ENCODE measurements at regions not wholly inside any gene's neighbourhood (a gene's known extent, or its start where the extent isn't known, plus 50 kb on each side); places are given as distances from the start of the nearest gene placed in this dataset.

DNA sequence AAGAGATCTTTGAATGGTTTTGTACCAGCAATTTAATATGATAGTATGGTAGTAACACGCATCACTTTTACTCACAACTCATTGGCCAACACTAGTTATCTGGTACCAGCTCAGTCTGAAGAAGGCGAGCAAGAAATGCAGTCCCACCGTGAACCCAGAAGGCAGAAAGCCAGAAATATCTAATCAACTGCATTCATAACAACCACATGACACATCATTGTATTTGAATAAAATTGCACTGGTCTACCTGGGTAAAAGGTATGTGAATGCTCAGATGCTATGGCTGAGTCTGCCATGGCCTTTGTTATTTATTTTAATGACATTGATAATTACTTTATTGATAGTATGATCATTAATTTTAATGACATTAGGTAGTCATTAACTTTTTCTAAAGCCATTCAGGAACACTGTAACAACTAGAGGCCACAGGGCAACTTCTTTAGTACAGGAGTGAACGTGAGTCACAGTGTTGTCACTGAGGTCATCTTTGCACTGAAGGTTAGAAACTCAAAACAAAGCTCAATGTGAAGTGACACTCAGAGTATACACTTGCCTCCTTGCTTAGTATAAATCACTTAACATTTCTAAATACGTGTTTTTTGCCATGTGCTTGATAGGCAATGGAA lies 475.6 kb upstream of the TNP1 start:
- TF ChIP-seq EP300 (IDR thresholded peaks at IDR 0.05) = no peak
- TF ChIP-seq, protein P1, sequence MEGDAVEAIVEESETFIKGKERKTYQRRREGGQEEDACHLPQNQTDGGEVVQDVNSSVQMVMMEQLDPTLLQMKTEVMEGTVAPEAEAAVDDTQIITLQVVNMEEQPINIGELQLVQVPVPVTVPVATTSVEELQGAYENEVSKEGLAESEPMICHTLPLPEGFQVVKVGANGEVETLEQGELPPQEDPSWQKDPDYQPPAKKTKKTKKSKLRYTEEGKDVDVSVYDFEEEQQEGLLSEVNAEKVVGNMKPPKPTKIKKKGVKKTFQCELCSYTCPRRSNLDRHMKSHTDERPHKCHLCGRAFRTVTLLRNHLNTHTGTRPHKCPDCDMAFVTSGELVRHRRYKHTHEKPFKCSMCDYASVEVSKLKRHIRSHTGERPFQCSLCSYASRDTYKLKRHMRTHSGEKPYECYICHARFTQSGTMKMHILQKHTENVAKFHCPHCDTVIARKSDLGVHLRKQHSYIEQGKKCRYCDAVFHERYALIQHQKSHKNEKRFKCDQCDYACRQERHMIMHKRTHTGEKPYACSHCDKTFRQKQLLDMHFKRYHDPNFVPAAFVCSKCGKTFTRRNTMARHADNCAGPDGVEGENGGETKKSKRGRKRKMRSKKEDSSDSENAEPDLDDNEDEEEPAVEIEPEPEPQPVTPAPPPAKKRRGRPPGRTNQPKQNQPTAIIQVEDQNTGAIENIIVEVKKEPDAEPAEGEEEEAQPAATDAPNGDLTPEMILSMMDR (IDR thresholded peaks at IDR 0.05) = no peak
- no peak for TF ChIP-seq POLR2AphosphoS5 (IDR thresholded peaks at IDR 0.05)
- TF ChIP-seq POLR2A (IDR thresholded peaks at IDR 0.05) = no peak
- 65 to 76% (median 68%) methylated on average over 5 of the region's 5 CpGs for WGBS, 5 donors
- intact Hi-C loops (cut with DNase I; ENCODE audit: low total_unique reads) = no loop called here

GRCh38 chr2:217334561-217334960 lies 474.7 kb upstream of the TNP1 start:
- H3K27ac ChIP-seq = no peak overlapping the region
- H3K27me3 ChIP-seq = no peaks in the 10 kb centered on the region
- intact Hi-C loops (cut with DNase I; ENCODE audit: low total_unique reads) = no loop called here
- no peak for DNase-seq
- H3K36me3 ChIP-seq = no peaks in the 10 kb centered on the region
- TF ChIP-seq EP300 (IDR thresholded peaks at IDR 0.05) = no peak
- no peak for TF ChIP-seq POLR2AphosphoS5 (IDR thresholded peaks at IDR 0.05)
- TF ChIP-seq, protein P1 (IDR thresholded peaks at IDR 0.05) = no peak
- no peak for TF ChIP-seq POLR2A (IDR thresholded peaks at IDR 0.05)
- peaks cover 0 to 29% (median 15%) of the 10 kb centered on the region in 4 donors for H3K4me1 ChIP-seq
- no peak overlapping the region for H3K4me3 ChIP-seq
- H3K9me3 ChIP-seq = no peaks in the 10 kb centered on the region

More for the DNA sequence above, 475.6 kb upstream of the TNP1 start:
- Histone ChIP-seq H3K27ac (no peak overlapping the region), H3K4me3 (no peak overlapping the region), H3K27me3 (no peaks in the 10 kb centered on the region), H3K4me1 (peaks cover 0 to 35% (median 14%) of the 10 kb centered on the region in 4 donors), H3K9me3 (no peaks in the 10 kb centered on the region), H3K36me3 (no peaks in the 10 kb centered on the region)
- DNase-seq = no peak

GRCh38 chr2:217332866-217333265 lies 473.0 kb upstream of the TNP1 start:
- 91 to 93% (median 92%) methylated on average over 9 of the region's 9 CpGs for WGBS, 5 donors
- Histone ChIP-seq H3K9me3 (no peaks in the 10 kb centered on the region), H3K27me3 (no peaks in the 10 kb centered on the region), H3K4me1 (peaks cover 0 to 38% (median 13%) of the 10 kb centered on the region in 4 donors), H3K4me3 (no peak overlapping the region), H3K36me3 (no peaks in the 10 kb centered on the region), H3K27ac (peak overlapping the region in 1 of 5 donors; percentile 9)
- TF ChIP-seq, protein P1 (IDR thresholded peaks at IDR 0.05) = no peak
- intact Hi-C loops (cut with DNase I; ENCODE audit: low total_unique reads) = no loop called here
- DNase-seq = no peak

GRCh38 chr2:217332417-217332791 lies 472.5 kb upstream of the TNP1 start:
- TF ChIP-seq EP300 (IDR thresholded peaks at IDR 0.05) = no peak
- TF ChIP-seq POLR2AphosphoS5 (IDR thresholded peaks at IDR 0.05) = no peak
- no peak for TF ChIP-seq POLR2A (IDR thresholded peaks at IDR 0.05)
- TF ChIP-seq, protein P1 (IDR thresholded peaks at IDR 0.05) = no peak
- Histone ChIP-seq H3K27ac (peak overlapping the region in 4 of 5 donors; percentile 39 to 68 (median 51)), H3K4me3 (no peak overlapping the region), H3K9me3 (no peaks in the 10 kb centered on the region), H3K27me3 (no peaks in the 10 kb centered on the region), H3K4me1 (peaks cover 0 to 39% (median 13%) of the 10 kb centered on the region in 4 donors), H3K36me3 (no peaks in the 10 kb centered on the region)
- no peak for DNase-seq
- WGBS, 5 donors = 90 to 97% (median 95%) methylated on average over 2 of the region's 2 CpGs
- intact Hi-C loops (cut with DNase I; ENCODE audit: low total_unique reads) = no loop called here
